WTC11 (cell line): ENCODE measurements at regions not wholly inside any gene's neighbourhood (a gene's known extent, or its start where the extent isn't known, plus 50 kb on each side); places are given as distances from the start of the nearest gene placed in this dataset.

ENCODE experiments used
- ATAC-seq: fragments of 200-7000 bp; cut with Tn5 transposase; 2 replicates; pipeline ENCODE4 v1.10.0; 2021; ENCODE audit warnings: mild to moderate bottlenecking, moderate library complexity
- CTCF ChIA-PET: fragments of 300-600 bp; sonication (Branson Sonifier 250); formaldehyde crosslinking; loops from one replicate; lab custom pipeline; 2021; ENCODE audit warnings: antibody characterized with exemption; lab: Charles Lee
- POLR2A ChIA-PET: fragments of 350-600 bp; sonication (Branson Sonifier 250); formaldehyde crosslinking; loops from one replicate; lab custom pipeline; 2021; ENCODE audit warnings: antibody characterized with exemption; lab: Charles Lee
- DNase-seq: peaks from one replicate; pipeline ENCODE4 v3.0.0; 2021; ENCODE audit warnings: low spot score
- H3K27ac Mint-ChIP-seq: 2 replicates; pipeline ENCODE4 v1.8.0; 2021; ENCODE audit warnings: mixed read lengths
- H3K27me3 Mint-ChIP-seq: 2 replicates; pipeline ENCODE4 v1.8.0; 2021; ENCODE audit warnings: low read depth, mild to moderate bottlenecking, moderate library complexity, mixed read lengths
- H3K36me3 Mint-ChIP-seq: 2 replicates; pipeline ENCODE4 v1.8.0; 2021; ENCODE audit warnings: mixed read lengths
- H3K4me1 Mint-ChIP-seq: 2 replicates; pipeline ENCODE4 v1.8.0; 2022; ENCODE audit warnings: mixed read lengths
- H3K4me3 Mint-ChIP-seq: 2 replicates; pipeline ENCODE4 v1.8.0; 2021; ENCODE audit warnings: mild to moderate bottlenecking, moderate library complexity, mixed read lengths
- H3K9me3 Mint-ChIP-seq: 2 replicates; pipeline ENCODE4 v1.8.0; 2021; ENCODE audit warnings: mixed read lengths
- EMX1 ChIP-seq: fragments of 250-450 bp; sonication (Bioruptor Pico); IDR thresholded peaks from 2 replicates; pipeline ENCODE4 v1.8.0; 2021; ENCODE audit warnings: mild to moderate bottlenecking
- KAT7 ChIP-seq: sonication (generic); formaldehyde crosslinking; IDR thresholded peaks from 2 replicates; pipeline ENCODE4 v1.8.1; 2023; ENCODE audit warnings: missing genetic modification reagents, mild to moderate bottlenecking, borderline replicate concordance
- MXD4 ChIP-seq: fragments of 250-450 bp; sonication (Bioruptor Pico); IDR thresholded peaks from 2 replicates; pipeline ENCODE4 v1.8.0; 2021; ENCODE audit warnings: mild to moderate bottlenecking, moderate library complexity, borderline replicate concordance
- PRRX2 ChIP-seq: fragments of 250-450 bp; sonication (Bioruptor Pico); IDR thresholded peaks from 2 replicates; pipeline ENCODE4 v1.8.0; 2021; ENCODE audit warnings: mild to moderate bottlenecking
- SMAD3 ChIP-seq: sonication (generic); formaldehyde crosslinking; IDR thresholded peaks from 2 replicates; pipeline ENCODE4 v1.8.0; 2022; ENCODE audit warnings: missing genetic modification reagents, mild to moderate bottlenecking, borderline replicate concordance
- SMAD4 ChIP-seq: sonication (generic); formaldehyde crosslinking; IDR thresholded peaks from 2 replicates; pipeline ENCODE4 v1.8.0; 2022; ENCODE audit warnings: mild to moderate bottlenecking, missing genetic modification reagents
- TEAD4 ChIP-seq: sonication (generic); formaldehyde crosslinking; IDR thresholded peaks from 2 replicates; pipeline ENCODE4 v1.8.0; 2022; ENCODE audit warnings: mild to moderate bottlenecking, missing genetic modification reagents
- TP53 ChIP-seq: sonication (generic); formaldehyde crosslinking; IDR thresholded peaks from 2 replicates; pipeline ENCODE4 v1.8.1; 2023; ENCODE audit warnings: mild to moderate bottlenecking, missing genetic modification reagents
- ZNF416 ChIP-seq: fragments of 250-450 bp; sonication (Bioruptor Pico); IDR thresholded peaks from 2 replicates; pipeline ENCODE4 v1.9.0; 2021; ENCODE audit warnings: mild to moderate bottlenecking, inconsistent platforms
- ZNF671 ChIP-seq: fragments of 250-450 bp; sonication (Bioruptor Pico); IDR thresholded peaks from 2 replicates; pipeline ENCODE4 v1.8.0; 2021; ENCODE audit warnings: mild to moderate bottlenecking
- TF ChIP-seq, protein P1 (sequence below): fragments of 250-450 bp; sonication (Bioruptor Pico); IDR thresholded peaks from 2 replicates; pipeline ENCODE4 v1.9.0; 2021; ENCODE audit warnings: mild to moderate bottlenecking
- TF ChIP-seq, protein P2 (sequence below): sonication (generic); formaldehyde crosslinking; IDR thresholded peaks from 2 replicates; pipeline ENCODE4 v1.8.1; 2022; ENCODE audit warnings: low read depth, mild to moderate bottlenecking, moderate library complexity, missing genetic modification reagents, borderline replicate concordance
- TF ChIP-seq, protein P3 (sequence below): sonication (generic); formaldehyde crosslinking; IDR thresholded peaks from 2 replicates; pipeline ENCODE4 v1.8.0; 2022; ENCODE audit warnings: mild to moderate bottlenecking, missing genetic modification reagents
- TF ChIP-seq, protein P4 (sequence below): sonication (generic); formaldehyde crosslinking; IDR thresholded peaks from 2 replicates; pipeline ENCODE4 v1.8.0; 2022; ENCODE audit warnings: mild to moderate bottlenecking, missing genetic modification reagents
- TF ChIP-seq, protein P5 (sequence below): sonication (generic); formaldehyde crosslinking; IDR thresholded peaks from 2 replicates; pipeline ENCODE4 v1.8.1; 2023; ENCODE audit warnings: mild to moderate bottlenecking, missing genetic modification reagents, borderline replicate concordance
- TF ChIP-seq, protein P6 (sequence below): sonication (generic); formaldehyde crosslinking; IDR thresholded peaks from 2 replicates; pipeline ENCODE4 v1.8.1; 2023; ENCODE audit warnings: mild to moderate bottlenecking, missing genetic modification reagents
- TF ChIP-seq, protein P7 (sequence below): sonication (generic); formaldehyde crosslinking; IDR thresholded peaks from 2 replicates; pipeline ENCODE4 v1.8.1; 2022; ENCODE audit warnings: missing genetic modification reagents, borderline replicate concordance
- TF ChIP-seq, protein P8 (sequence below): sonication (generic); formaldehyde crosslinking; IDR thresholded peaks from 2 replicates; pipeline ENCODE4 v1.8.1; 2022; ENCODE audit warnings: low read depth, missing genetic modification reagents, borderline replicate concordance

DNA sequence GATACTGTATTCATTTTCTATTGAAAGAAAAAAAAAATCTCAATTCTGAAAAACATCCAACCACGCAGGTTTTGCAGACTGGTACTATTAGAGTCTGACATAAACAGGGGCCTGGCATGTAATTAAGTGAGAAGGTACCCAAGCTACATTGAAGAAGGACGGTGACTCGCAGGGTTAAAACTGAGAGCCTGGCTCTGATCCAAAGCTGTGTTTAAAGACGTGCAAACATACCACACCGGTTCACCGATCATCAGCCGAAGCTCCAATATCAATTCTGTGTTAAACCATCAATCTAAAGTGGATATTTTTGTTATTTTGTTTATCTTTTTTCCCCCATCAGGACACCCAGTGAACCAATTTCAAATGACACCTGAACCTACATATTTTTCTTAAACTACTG, 108.1 kb upstream of the DIO3 start (continued):
- TF ChIP-seq, protein P1, sequence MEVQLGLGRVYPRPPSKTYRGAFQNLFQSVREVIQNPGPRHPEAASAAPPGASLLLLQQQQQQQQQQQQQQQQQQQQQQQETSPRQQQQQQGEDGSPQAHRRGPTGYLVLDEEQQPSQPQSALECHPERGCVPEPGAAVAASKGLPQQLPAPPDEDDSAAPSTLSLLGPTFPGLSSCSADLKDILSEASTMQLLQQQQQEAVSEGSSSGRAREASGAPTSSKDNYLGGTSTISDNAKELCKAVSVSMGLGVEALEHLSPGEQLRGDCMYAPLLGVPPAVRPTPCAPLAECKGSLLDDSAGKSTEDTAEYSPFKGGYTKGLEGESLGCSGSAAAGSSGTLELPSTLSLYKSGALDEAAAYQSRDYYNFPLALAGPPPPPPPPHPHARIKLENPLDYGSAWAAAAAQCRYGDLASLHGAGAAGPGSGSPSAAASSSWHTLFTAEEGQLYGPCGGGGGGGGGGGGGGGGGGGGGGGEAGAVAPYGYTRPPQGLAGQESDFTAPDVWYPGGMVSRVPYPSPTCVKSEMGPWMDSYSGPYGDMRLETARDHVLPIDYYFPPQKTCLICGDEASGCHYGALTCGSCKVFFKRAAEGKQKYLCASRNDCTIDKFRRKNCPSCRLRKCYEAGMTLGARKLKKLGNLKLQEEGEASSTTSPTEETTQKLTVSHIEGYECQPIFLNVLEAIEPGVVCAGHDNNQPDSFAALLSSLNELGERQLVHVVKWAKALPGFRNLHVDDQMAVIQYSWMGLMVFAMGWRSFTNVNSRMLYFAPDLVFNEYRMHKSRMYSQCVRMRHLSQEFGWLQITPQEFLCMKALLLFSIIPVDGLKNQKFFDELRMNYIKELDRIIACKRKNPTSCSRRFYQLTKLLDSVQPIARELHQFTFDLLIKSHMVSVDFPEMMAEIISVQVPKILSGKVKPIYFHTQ = no peak

DNA sequence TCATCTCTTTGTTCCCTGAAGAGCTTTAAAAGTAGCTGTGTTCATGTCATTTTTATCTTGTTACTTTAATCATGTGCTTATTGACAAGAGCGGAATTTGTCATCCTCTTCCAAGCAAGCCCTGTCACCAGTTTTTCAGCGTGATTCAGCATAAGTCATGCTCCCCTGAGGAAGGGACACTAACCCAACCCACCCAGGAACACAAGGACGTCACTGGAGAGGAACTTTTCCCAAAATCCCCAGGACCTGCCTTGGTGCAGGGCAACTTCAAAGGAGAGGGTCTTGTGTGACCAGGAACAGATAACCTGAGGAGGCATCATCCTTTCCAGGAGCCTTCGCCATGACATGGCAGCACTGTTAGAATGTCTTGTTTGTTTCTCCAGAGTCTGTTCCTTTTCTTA, 107.1 kb upstream of the DIO3 start:
- H3K36me3 Mint-ChIP-seq = no peaks in the 10 kb centered on the region
- DNase-seq (no peak), ATAC-seq (no peak)
- no peak for TF ChIP-seq KAT7
- TF ChIP-seq TEAD4 (CRISPR knock-in tag) = no peak
- TF ChIP-seq SMAD4 (CRISPR knock-in tag) = no peak
- TF ChIP-seq, protein P2, sequence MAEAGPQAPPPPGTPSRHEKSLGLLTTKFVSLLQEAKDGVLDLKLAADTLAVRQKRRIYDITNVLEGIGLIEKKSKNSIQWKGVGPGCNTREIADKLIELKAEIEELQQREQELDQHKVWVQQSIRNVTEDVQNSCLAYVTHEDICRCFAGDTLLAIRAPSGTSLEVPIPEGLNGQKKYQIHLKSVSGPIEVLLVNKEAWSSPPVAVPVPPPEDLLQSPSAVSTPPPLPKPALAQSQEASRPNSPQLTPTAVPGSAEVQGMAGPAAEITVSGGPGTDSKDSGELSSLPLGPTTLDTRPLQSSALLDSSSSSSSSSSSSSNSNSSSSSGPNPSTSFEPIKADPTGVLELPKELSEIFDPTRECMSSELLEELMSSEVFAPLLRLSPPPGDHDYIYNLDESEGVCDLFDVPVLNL (CRISPR knock-in tag) = no peak
- TF ChIP-seq, protein P3, sequence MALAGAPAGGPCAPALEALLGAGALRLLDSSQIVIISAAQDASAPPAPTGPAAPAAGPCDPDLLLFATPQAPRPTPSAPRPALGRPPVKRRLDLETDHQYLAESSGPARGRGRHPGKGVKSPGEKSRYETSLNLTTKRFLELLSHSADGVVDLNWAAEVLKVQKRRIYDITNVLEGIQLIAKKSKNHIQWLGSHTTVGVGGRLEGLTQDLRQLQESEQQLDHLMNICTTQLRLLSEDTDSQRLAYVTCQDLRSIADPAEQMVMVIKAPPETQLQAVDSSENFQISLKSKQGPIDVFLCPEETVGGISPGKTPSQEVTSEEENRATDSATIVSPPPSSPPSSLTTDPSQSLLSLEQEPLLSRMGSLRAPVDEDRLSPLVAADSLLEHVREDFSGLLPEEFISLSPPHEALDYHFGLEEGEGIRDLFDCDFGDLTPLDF (CRISPR knock-in tag) = no peak
- TF ChIP-seq, protein P4, sequence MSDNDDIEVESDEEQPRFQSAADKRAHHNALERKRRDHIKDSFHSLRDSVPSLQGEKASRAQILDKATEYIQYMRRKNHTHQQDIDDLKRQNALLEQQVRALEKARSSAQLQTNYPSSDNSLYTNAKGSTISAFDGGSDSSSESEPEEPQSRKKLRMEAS (CRISPR knock-in tag) = no peak
- TF ChIP-seq PRRX2 (CRISPR knock-in tag) = no peak
- TF ChIP-seq, protein P5, sequence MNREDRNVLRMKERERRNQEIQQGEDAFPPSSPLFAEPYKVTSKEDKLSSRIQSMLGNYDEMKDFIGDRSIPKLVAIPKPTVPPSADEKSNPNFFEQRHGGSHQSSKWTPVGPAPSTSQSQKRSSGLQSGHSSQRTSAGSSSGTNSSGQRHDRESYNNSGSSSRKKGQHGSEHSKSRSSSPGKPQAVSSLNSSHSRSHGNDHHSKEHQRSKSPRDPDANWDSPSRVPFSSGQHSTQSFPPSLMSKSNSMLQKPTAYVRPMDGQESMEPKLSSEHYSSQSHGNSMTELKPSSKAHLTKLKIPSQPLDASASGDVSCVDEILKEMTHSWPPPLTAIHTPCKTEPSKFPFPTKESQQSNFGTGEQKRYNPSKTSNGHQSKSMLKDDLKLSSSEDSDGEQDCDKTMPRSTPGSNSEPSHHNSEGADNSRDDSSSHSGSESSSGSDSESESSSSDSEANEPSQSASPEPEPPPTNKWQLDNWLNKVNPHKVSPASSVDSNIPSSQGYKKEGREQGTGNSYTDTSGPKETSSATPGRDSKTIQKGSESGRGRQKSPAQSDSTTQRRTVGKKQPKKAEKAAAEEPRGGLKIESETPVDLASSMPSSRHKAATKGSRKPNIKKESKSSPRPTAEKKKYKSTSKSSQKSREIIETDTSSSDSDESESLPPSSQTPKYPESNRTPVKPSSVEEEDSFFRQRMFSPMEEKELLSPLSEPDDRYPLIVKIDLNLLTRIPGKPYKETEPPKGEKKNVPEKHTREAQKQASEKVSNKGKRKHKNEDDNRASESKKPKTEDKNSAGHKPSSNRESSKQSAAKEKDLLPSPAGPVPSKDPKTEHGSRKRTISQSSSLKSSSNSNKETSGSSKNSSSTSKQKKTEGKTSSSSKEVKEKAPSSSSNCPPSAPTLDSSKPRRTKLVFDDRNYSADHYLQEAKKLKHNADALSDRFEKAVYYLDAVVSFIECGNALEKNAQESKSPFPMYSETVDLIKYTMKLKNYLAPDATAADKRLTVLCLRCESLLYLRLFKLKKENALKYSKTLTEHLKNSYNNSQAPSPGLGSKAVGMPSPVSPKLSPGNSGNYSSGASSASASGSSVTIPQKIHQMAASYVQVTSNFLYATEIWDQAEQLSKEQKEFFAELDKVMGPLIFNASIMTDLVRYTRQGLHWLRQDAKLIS (CRISPR knock-in tag) = no peak
- no peak for TF ChIP-seq ZNF671 (CRISPR knock-in tag)
- TF ChIP-seq, protein P6, sequence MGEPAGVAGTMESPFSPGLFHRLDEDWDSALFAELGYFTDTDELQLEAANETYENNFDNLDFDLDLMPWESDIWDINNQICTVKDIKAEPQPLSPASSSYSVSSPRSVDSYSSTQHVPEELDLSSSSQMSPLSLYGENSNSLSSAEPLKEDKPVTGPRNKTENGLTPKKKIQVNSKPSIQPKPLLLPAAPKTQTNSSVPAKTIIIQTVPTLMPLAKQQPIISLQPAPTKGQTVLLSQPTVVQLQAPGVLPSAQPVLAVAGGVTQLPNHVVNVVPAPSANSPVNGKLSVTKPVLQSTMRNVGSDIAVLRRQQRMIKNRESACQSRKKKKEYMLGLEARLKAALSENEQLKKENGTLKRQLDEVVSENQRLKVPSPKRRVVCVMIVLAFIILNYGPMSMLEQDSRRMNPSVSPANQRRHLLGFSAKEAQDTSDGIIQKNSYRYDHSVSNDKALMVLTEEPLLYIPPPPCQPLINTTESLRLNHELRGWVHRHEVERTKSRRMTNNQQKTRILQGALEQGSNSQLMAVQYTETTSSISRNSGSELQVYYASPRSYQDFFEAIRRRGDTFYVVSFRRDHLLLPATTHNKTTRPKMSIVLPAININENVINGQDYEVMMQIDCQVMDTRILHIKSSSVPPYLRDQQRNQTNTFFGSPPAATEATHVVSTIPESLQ = no peak
- TF ChIP-seq SMAD3 (CRISPR knock-in tag) = no peak
- no peak for TF ChIP-seq TP53 (CRISPR knock-in tag)
- TF ChIP-seq, protein P7, sequence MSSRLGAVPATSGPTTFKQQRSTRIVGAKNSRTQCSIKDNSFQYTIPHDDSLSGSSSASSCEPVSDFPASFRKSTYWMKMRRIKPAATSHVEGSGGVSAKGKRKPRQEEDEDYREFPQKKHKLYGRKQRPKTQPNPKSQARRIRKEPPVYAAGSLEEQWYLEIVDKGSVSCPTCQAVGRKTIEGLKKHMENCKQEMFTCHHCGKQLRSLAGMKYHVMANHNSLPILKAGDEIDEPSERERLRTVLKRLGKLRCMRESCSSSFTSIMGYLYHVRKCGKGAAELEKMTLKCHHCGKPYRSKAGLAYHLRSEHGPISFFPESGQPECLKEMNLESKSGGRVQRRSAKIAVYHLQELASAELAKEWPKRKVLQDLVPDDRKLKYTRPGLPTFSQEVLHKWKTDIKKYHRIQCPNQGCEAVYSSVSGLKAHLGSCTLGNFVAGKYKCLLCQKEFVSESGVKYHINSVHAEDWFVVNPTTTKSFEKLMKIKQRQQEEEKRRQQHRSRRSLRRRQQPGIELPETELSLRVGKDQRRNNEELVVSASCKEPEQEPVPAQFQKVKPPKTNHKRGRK (CRISPR knock-in tag) = no peak
- TF ChIP-seq ZNF416 = no peak
- TF ChIP-seq EMX1 (CRISPR knock-in tag) = no peak
- no peak for TF ChIP-seq MXD4
- TF ChIP-seq, protein P8, sequence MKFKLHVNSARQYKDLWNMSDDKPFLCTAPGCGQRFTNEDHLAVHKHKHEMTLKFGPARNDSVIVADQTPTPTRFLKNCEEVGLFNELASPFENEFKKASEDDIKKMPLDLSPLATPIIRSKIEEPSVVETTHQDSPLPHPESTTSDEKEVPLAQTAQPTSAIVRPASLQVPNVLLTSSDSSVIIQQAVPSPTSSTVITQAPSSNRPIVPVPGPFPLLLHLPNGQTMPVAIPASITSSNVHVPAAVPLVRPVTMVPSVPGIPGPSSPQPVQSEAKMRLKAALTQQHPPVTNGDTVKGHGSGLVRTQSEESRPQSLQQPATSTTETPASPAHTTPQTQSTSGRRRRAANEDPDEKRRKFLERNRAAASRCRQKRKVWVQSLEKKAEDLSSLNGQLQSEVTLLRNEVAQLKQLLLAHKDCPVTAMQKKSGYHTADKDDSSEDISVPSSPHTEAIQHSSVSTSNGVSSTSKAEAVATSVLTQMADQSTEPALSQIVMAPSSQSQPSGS (CRISPR knock-in tag) = no peak
- ChIA-PET CTCF (no interaction called here), POLR2A (no interaction called here)
- H3K9me3 Mint-ChIP-seq = no peaks in the 10 kb centered on the region
- H3K4me3 Mint-ChIP-seq = no peak overlapping the region
- peaks cover 48% of the 10 kb centered on the region for H3K27me3 Mint-ChIP-seq
- no peak overlapping the region for H3K27ac Mint-ChIP-seq
- H3K4me1 Mint-ChIP-seq = peaks cover 20% of the 10 kb centered on the region
